DMS53 treated with DMSO at 0.1 percent for 48 hours (cell line): ENCODE measurements at regions not wholly inside any gene's neighbourhood (a gene's known extent, or its start where the extent isn't known, plus 50 kb on each side); places are given as distances from the start of the nearest gene placed in this dataset.

Experiments
- DNase-seq: peaks from one replicate; lab custom pipeline; 2025; ENCODE audit not compliant: unreplicated experiment; lab: John Stamatoyannopoulos, UW

GRCh38 chr13:74820809-74821208 lies 661.2 kb downstream of the TBC1D4 start:
- no peak for DNase-seq

GRCh38 chr13:74819549-74819948 lies 662.4 kb downstream of the TBC1D4 start:
- no peak for DNase-seq

- DNase-seq = no peak
Measured at GRCh38 chr13:74816737-74817136, 665.2 kb downstream of the TBC1D4 start.

GRCh38 chr13:74796157-74796556 lies 662.0 kb upstream of the KLF12 start:
- no peak for DNase-seq

- no peak for DNase-seq
Measured at GRCh38 chr13:74795526-74795925, 661.3 kb upstream of the KLF12 start.

GRCh38 chr13:74794582-74794981 lies 660.4 kb upstream of the KLF12 start:
- no peak for DNase-seq

- no peak for DNase-seq
Measured at GRCh38 chr13:74794147-74794546, 659.9 kb upstream of the KLF12 start.

- no peak for DNase-seq
Measured at GRCh38 chr13:74784959-74785358, 650.8 kb upstream of the KLF12 start.

- no peak for DNase-seq
Measured at GRCh38 chr13:74778946-74779345, 644.7 kb upstream of the KLF12 start.

- no peak for DNase-seq
Measured at GRCh38 chr13:74778087-74778486, 643.9 kb upstream of the KLF12 start.

- no peak for DNase-seq
Measured at GRCh38 chr13:74774264-74774663, 640.1 kb upstream of the KLF12 start.

- DNase-seq = no peak
Measured at GRCh38 chr13:74773248-74773647, 639.0 kb upstream of the KLF12 start.

GRCh38 chr13:74771964-74772363 lies 637.8 kb upstream of the KLF12 start:
- DNase-seq = no peak

GRCh38 chr13:74770361-74770760 lies 636.2 kb upstream of the KLF12 start:
- DNase-seq = no peak

- no peak for DNase-seq
Measured at GRCh38 chr13:74769333-74769732, 635.1 kb upstream of the KLF12 start.

GRCh38 chr13:74768521-74769085 lies 634.4 kb upstream of the KLF12 start:
- DNase-seq = no peak

GRCh38 chr13:74767050-74767449 lies 632.8 kb upstream of the KLF12 start:
- DNase-seq = no peak

GRCh38 chr13:74765955-74766354 lies 631.8 kb upstream of the KLF12 start:
- no peak for DNase-seq

- no peak for DNase-seq
Measured at GRCh38 chr13:74761801-74762757, 627.9 kb upstream of the KLF12 start.

GRCh38 chr13:74758188-74758587 lies 624.0 kb upstream of the KLF12 start:
- DNase-seq = no peak

GRCh38 chr13:74755065-74755464 lies 620.9 kb upstream of the KLF12 start:
- no peak for DNase-seq

GRCh38 chr13:74751739-74752138 lies 617.5 kb upstream of the KLF12 start:
- no peak for DNase-seq
